Progenitor cell of endocrine pancreas (in vitro differentiated cells): ENCODE measurements at regions not wholly inside any gene's neighbourhood (a gene's known extent, or its start where the extent isn't known, plus 50 kb on each side); places are given as distances from the start of the nearest gene placed in this dataset.

Experiments
- DNase-seq: peaks from one replicate; pipeline ENCODE4 v3.0.0; 2021; ENCODE audit warnings: low spot score; ENCODE audit not compliant: unreplicated experiment
- H3K27ac Mint-ChIP-seq: 2 replicates; pipeline ENCODE4 v1.8.0; 2021; ENCODE audit warnings: mild to moderate bottlenecking, moderate library complexity, mixed read lengths
- H3K27me3 Mint-ChIP-seq: 2 replicates; pipeline ENCODE4 v1.8.0; 2021; ENCODE audit warnings: mixed read lengths
- H3K36me3 Mint-ChIP-seq: 2 replicates; pipeline ENCODE4 v1.8.0; 2022; ENCODE audit warnings: mixed read lengths; ENCODE audit not compliant: insufficient read depth
- H3K4me1 Mint-ChIP-seq: 2 replicates; pipeline ENCODE4 v1.8.0; 2021; ENCODE audit warnings: low read depth, mixed read lengths
- H3K4me3 Mint-ChIP-seq: 2 replicates; pipeline ENCODE4 v1.8.0; 2021; ENCODE audit warnings: low read depth, mild to moderate bottlenecking, moderate library complexity, mixed read lengths
- H3K9me3 Mint-ChIP-seq: 2 replicates; pipeline ENCODE4 v1.8.0; 2021; ENCODE audit warnings: low read depth, mixed read lengths
- CTCF ChIP-seq: fragments of 200-600 bp; sonication (generic); IDR thresholded peaks from one replicate; pipeline ENCODE4 v1.5.0; 2021; ENCODE audit warnings: antibody characterized with exemption, mild to moderate bottlenecking; ENCODE audit not compliant: unreplicated experiment

- Mint-ChIP-seq H3K27me3 (peaks cover 4% of the 10 kb centered on the region), H3K36me3 (no peaks in the 10 kb centered on the region), H3K4me3 (no peak overlapping the region), H3K9me3 (peaks cover 4% of the 10 kb centered on the region), H3K4me1 (peaks cover 1% of the 10 kb centered on the region), H3K27ac (no peak overlapping the region)
- no peak for TF ChIP-seq CTCF
- DNase-seq = no peak
Observed at GRCh38 chr15:95520511-95520910, 810.0 kb upstream of the NR2F2 start.

GRCh38 chr15:95520922-95521321 is 809.6 kb upstream of the NR2F2 start:
- TF ChIP-seq CTCF = no peak
- H3K4me3 Mint-ChIP-seq = no peak overlapping the region
- peaks cover 1% of the 10 kb centered on the region for H3K4me1 Mint-ChIP-seq
- peaks cover 4% of the 10 kb centered on the region for H3K9me3 Mint-ChIP-seq
- peaks cover under 1% of the 10 kb centered on the region for H3K27me3 Mint-ChIP-seq
- no peak for DNase-seq
- no peaks in the 10 kb centered on the region for H3K36me3 Mint-ChIP-seq
- H3K27ac Mint-ChIP-seq = no peak overlapping the region

GRCh38 chr15:95522533-95522932 is 808.0 kb upstream of the NR2F2 start:
- no peak for TF ChIP-seq CTCF
- H3K27me3 Mint-ChIP-seq = no peaks in the 10 kb centered on the region
- no peak overlapping the region for H3K27ac Mint-ChIP-seq
- H3K36me3 Mint-ChIP-seq = no peaks in the 10 kb centered on the region
- DNase-seq = no peak
- H3K4me3 Mint-ChIP-seq = no peak overlapping the region
- peaks cover 10% of the 10 kb centered on the region for H3K9me3 Mint-ChIP-seq
- H3K4me1 Mint-ChIP-seq = peaks cover 1% of the 10 kb centered on the region

GRCh38 chr15:95528920-95529319 is 801.6 kb upstream of the NR2F2 start:
- H3K36me3 Mint-ChIP-seq = no peaks in the 10 kb centered on the region
- peaks cover 2% of the 10 kb centered on the region for H3K4me1 Mint-ChIP-seq
- H3K27ac Mint-ChIP-seq = no peak overlapping the region

GRCh38 chr15:95536638-95537037 is 793.9 kb upstream of the NR2F2 start:
- no peak overlapping the region for H3K4me3 Mint-ChIP-seq
- H3K27ac Mint-ChIP-seq = no peak overlapping the region
- no peak for DNase-seq
- H3K27me3 Mint-ChIP-seq = no peaks in the 10 kb centered on the region
- no peaks in the 10 kb centered on the region for H3K36me3 Mint-ChIP-seq
- no peak for TF ChIP-seq CTCF
- H3K4me1 Mint-ChIP-seq = peaks cover 4% of the 10 kb centered on the region
- no peaks in the 10 kb centered on the region for H3K9me3 Mint-ChIP-seq

More at GRCh38 chr15:95528920-95529319, 801.6 kb upstream of the NR2F2 start:
- TF ChIP-seq CTCF = no peak
- no peak for DNase-seq
- Mint-ChIP-seq H3K9me3 (peaks cover 10% of the 10 kb centered on the region), H3K4me3 (no peak overlapping the region), H3K27me3 (no peaks in the 10 kb centered on the region)
